PC-9 (cell line): ENCODE measurements at regions not wholly inside any gene's neighbourhood (a gene's known extent, or its start where the extent isn't known, plus 50 kb on each side); places are given as distances from the start of the nearest gene placed in this dataset.

ENCODE experiments used
- CTCF ChIP-seq: fragments of 200-600 bp; sonication (generic); conservative IDR thresholded peaks from 2 replicates; pipeline ENCODE4 v1.6.1; 2017; ENCODE audit warnings: mixed run types, antibody characterized with exemption, mild to moderate bottlenecking, moderate library complexity
- EZH2 ChIP-seq: fragments of 200-600 bp; sonication (generic); IDR thresholded peaks from 2 replicates; pipeline ENCODE4 v1.8.0; 2017; ENCODE audit warnings: antibody characterized with exemption, low read depth

DNA sequence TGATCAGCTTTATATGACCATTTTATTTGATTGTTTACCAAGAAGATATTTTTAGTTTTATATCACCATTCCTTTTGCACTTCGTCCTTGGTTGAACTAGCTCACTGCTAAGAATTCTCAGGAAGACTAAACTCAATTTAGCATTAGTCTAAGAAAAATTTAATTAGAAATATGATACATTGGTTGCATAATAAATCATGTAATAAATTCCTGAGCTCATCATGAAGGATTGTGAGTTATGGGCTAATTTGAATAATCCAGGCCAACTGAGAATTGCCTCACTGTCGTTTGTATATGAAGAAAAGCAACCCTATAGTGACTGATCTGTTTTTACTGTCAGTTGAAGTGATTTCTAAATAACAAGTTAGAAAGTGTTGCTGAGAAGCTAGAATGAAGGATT, 725.5 kb downstream of the DNAJB9 start:
- TF ChIP-seq CTCF (no peak), EZH2 (no peak)
